OCI-LY3 (cell line): ENCODE measurements at regions not wholly inside any gene's neighbourhood (a gene's known extent, or its start where the extent isn't known, plus 50 kb on each side); places are given as distances from the start of the nearest gene placed in this dataset.

Source experiments
- H2AFZ ChIP-seq: fragments of 200-600, 300-600 bp; shearing (Covaris generic); 2 replicates; pipeline ENCODE4 v1.6.0; 2014; ENCODE audit warnings: antibody characterized with exemption, low read depth, low read length
- H3K27ac ChIP-seq: fragments of 200-600, 300-600 bp; sonication (generic); 2 replicates; pipeline ENCODE4 v1.5.1; 2014; ENCODE audit warnings: mild to moderate bottlenecking, low read length, moderate library complexity, mixed read lengths
- H3K27me3 ChIP-seq: fragments of 200-600, 300-600 bp; sonication (generic); 2 replicates; pipeline ENCODE4 v1.6.1; 2014; ENCODE audit warnings: low read depth, low read length, mixed read lengths
- H3K36me3 ChIP-seq: fragments of 200-600, 300-600 bp; sonication (generic); replicated peaks from 2 replicates; pipeline ENCODE3; 2014; ENCODE audit warnings: low read depth, low read length, mixed read lengths
- H3K4me1 ChIP-seq: fragments of 300-600, 200-600 bp; sonication (generic); 2 replicates; pipeline ENCODE4 v1.6.1; 2014; ENCODE audit warnings: low read length, mixed read lengths
- H3K4me2 ChIP-seq: fragments of 200-600, 300-600 bp; sonication (generic); 2 replicates; pipeline ENCODE4 v1.6.1; 2014; ENCODE audit warnings: low read length, mixed read lengths
- H3K4me3 ChIP-seq: fragments of 300-600, 200-600 bp; sonication (generic); 2 replicates; pipeline ENCODE4 v1.5.1; 2014; ENCODE audit warnings: antibody characterized with exemption, mild to moderate bottlenecking, low read length, moderate library complexity
- H3K79me2 ChIP-seq: fragments of 300-600, 200-600 bp; shearing (Covaris generic); 2 replicates; pipeline ENCODE4 v1.6.1; 2014; ENCODE audit warnings: mild to moderate bottlenecking, low read length, mixed read lengths
- H3K9ac ChIP-seq: fragments of 300-600, 200-600 bp; shearing (Covaris generic); 2 replicates; pipeline ENCODE4 v1.6.0; 2014; ENCODE audit warnings: mild to moderate bottlenecking, low read length, moderate library complexity
- H3K9me3 ChIP-seq: fragments of 200-600, 300-600 bp; shearing (Covaris generic); 2 replicates; pipeline ENCODE4 v1.6.1; 2014; ENCODE audit warnings: low read length, mixed read lengths; ENCODE audit not compliant: insufficient read depth
- H4K20me1 ChIP-seq: fragments of 200-600, 300-600 bp; sonication (generic); 2 replicates; pipeline ENCODE4 v1.6.1; 2016; ENCODE audit warnings: low read length, mixed read lengths; ENCODE audit not compliant: insufficient read depth
- CTCF ChIP-seq: fragments of 200-600, 300-600 bp; sonication (generic); IDR thresholded peaks from 2 replicates; pipeline ENCODE4 v1.5.1; 2014; ENCODE audit warnings: antibody characterized with exemption, low read length, low read depth
- EZH2phosphoT487 ChIP-seq: fragments of 200-600 bp; shearing (Covaris generic); IDR thresholded peaks from 2 replicates; pipeline ENCODE4 v1.6.1; 2018; ENCODE audit warnings: antibody characterized with exemption, mixed run types, low read depth

GRCh38 chr22:48186146-48186790 is 1423.8 kb downstream of the TBC1D22A start:
- no peak overlapping the region for H3K4me2 ChIP-seq
- no peak overlapping the region for H3K27ac ChIP-seq
- no peaks in the 10 kb centered on the region for H3K36me3 ChIP-seq
- no peaks in the 10 kb centered on the region for H4K20me1 ChIP-seq
- no peak overlapping the region for H3K9ac ChIP-seq
- no peak for TF ChIP-seq CTCF
- TF ChIP-seq EZH2phosphoT487, result no peak
- H2AFZ ChIP-seq, result no peak overlapping the region
- no peaks in the 10 kb centered on the region for H3K4me1 ChIP-seq
- no peak overlapping the region for H3K4me3 ChIP-seq
- peaks cover 5% of the 10 kb centered on the region; the same call in 1 of the 2 replicates for H3K9me3 ChIP-seq
- H3K27me3 ChIP-seq, result no peaks in the 10 kb centered on the region
- no peaks in the 10 kb centered on the region for H3K79me2 ChIP-seq

- H3K36me3 ChIP-seq, result no peaks in the 10 kb centered on the region
- H3K79me2 ChIP-seq, result no peaks in the 10 kb centered on the region
- no peaks in the 10 kb centered on the region for H3K4me1 ChIP-seq
- no peaks in the 10 kb centered on the region for H3K27me3 ChIP-seq
- H3K27ac ChIP-seq, result no peak overlapping the region
- TF ChIP-seq EZH2phosphoT487 (no peak), CTCF (no peak)
- no peak overlapping the region for H3K4me3 ChIP-seq
- H4K20me1 ChIP-seq, result no peaks in the 10 kb centered on the region
- H3K4me2 ChIP-seq, result no peak overlapping the region
- H3K9me3 ChIP-seq, result peaks cover 4% of the 10 kb centered on the region; the same call in 1 of the 2 replicates
- H2AFZ ChIP-seq, result no peak overlapping the region
- no peak overlapping the region for H3K9ac ChIP-seq
Observed at GRCh38 chr22:48185071-48186055, 1422.9 kb downstream of the TBC1D22A start.

- H4K20me1 ChIP-seq, result no peaks in the 10 kb centered on the region
- H3K36me3 ChIP-seq, result no peaks in the 10 kb centered on the region
- no peaks in the 10 kb centered on the region for H3K4me1 ChIP-seq
- no peak overlapping the region for H3K4me2 ChIP-seq
- no peaks in the 10 kb centered on the region for H3K27me3 ChIP-seq
- no peak overlapping the region for H2AFZ ChIP-seq
- H3K4me3 ChIP-seq, result no peak overlapping the region
- TF ChIP-seq CTCF (no peak), EZH2phosphoT487 (no peak)
- no peak overlapping the region for H3K9ac ChIP-seq
- H3K79me2 ChIP-seq, result no peaks in the 10 kb centered on the region
- H3K9me3 ChIP-seq, result no peaks in the 10 kb centered on the region
- no peak overlapping the region for H3K27ac ChIP-seq
Observed at GRCh38 chr22:48182846-48183805, 1420.7 kb downstream of the TBC1D22A start.
